Renal pelvis (tissue), 1 donor: ENCODE measurements at regions not wholly inside any gene's neighbourhood (a gene's known extent, or its start where the extent isn't known, plus 50 kb on each side); places are given as distances from the start of the nearest gene placed in this dataset.

Experiments used
- DNase-seq: peaks from one replicate; pipeline ENCODE4 v3.0.0-alpha.2; 2013

GRCh38 chr2:79453918-79454317 is 58.9 kb upstream of the CTNNA2 start:
- DNase-seq, result peak; percentile 20

- DNase-seq, result no peak
Measured at GRCh38 chr2:79452651-79453050, 60.2 kb upstream of the CTNNA2 start.

- DNase-seq, result no peak
Measured at GRCh38 chr2:79447463-79447862, 65.4 kb upstream of the CTNNA2 start.

GRCh38 chr2:79446313-79446712 is 66.5 kb upstream of the CTNNA2 start:
- DNase-seq, result no peak

GRCh38 chr2:79437433-79438267 is 75.2 kb upstream of the CTNNA2 start:
- DNase-seq, result peak; percentile 15

GRCh38 chr2:79434362-79434761 is 78.5 kb upstream of the CTNNA2 start:
- no peak for DNase-seq

GRCh38 chr2:79432731-79433146 is 80.1 kb upstream of the CTNNA2 start:
- DNase-seq, result no peak

GRCh38 chr2:79428745-79429144 is 84.1 kb upstream of the CTNNA2 start:
- DNase-seq, result no peak

GRCh38 chr2:79414690-79415089 is 98.2 kb upstream of the CTNNA2 start:
- DNase-seq, result no peak

GRCh38 chr2:79394485-79394859 is 118.4 kb upstream of the CTNNA2 start:
- no peak for DNase-seq

- DNase-seq, result peak; percentile 27
Measured at GRCh38 chr2:79393806-79394484, 118.9 kb upstream of the CTNNA2 start.

- no peak for DNase-seq
Measured at GRCh38 chr2:79393107-79393685, 119.7 kb upstream of the CTNNA2 start.

GRCh38 chr2:79389481-79389880 is 123.4 kb upstream of the CTNNA2 start:
- DNase-seq, result no peak

GRCh38 chr2:79388024-79388423 is 124.8 kb upstream of the CTNNA2 start:
- DNase-seq, result no peak

GRCh38 chr2:79387431-79387830 is 125.4 kb upstream of the CTNNA2 start:
- no peak for DNase-seq

GRCh38 chr2:79383681-79384080 is 129.2 kb upstream of the CTNNA2 start:
- no peak for DNase-seq

GRCh38 chr2:79375817-79376216 is 137.0 kb upstream of the CTNNA2 start:
- no peak for DNase-seq

- no peak for DNase-seq
Measured at GRCh38 chr2:79373358-79374130, 139.3 kb upstream of the CTNNA2 start.

GRCh38 chr2:79370976-79371538 is 141.8 kb upstream of the CTNNA2 start:
- DNase-seq, result no peak

- DNase-seq, result no peak
Measured at GRCh38 chr2:79369127-79369526, 143.7 kb upstream of the CTNNA2 start.

GRCh38 chr2:79368116-79368630 is 144.7 kb upstream of the CTNNA2 start:
- no peak for DNase-seq

GRCh38 chr2:79359419-79359818 is 153.4 kb upstream of the CTNNA2 start:
- DNase-seq, result no peak
